HFF-Myc (cell line): ENCODE measurements at regions not wholly inside any gene's neighbourhood (a gene's known extent, or its start where the extent isn't known, plus 50 kb on each side); places are given as distances from the start of the nearest gene placed in this dataset.

Experiments
- DNase-seq: peaks from one replicate; pipeline ENCODE4 v3.0.0-alpha.2; 2011; ENCODE audit warnings: low read depth; ENCODE audit errors: extremely low read depth
- H3K4me3 ChIP-seq: replicated peaks from 2 replicates; pipeline ENCODE4 v1.5.1; 2011; ENCODE audit warnings: low read depth, mild to moderate bottlenecking, control low read depth, low read length
- CTCF ChIP-seq: IDR thresholded peaks from 2 replicates; pipeline ENCODE4 v1.5.1; 2012; ENCODE audit warnings: mild to moderate bottlenecking, low read depth, low read length, control low read depth; ENCODE audit errors: missing control alignments

GRCh38 chr2:6741229-6741628 is 124.5 kb downstream of the CMPK2 start:
- no peak for TF ChIP-seq CTCF
- no peak for DNase-seq
- H3K4me3 ChIP-seq: no peak overlapping the region

GRCh38 chr2:6744038-6744437 is 121.7 kb downstream of the CMPK2 start:
- DNase-seq: no peak
- H3K4me3 ChIP-seq: no peak overlapping the region
- no peak for TF ChIP-seq CTCF

GRCh38 chr2:6747433-6747832 is 118.3 kb downstream of the CMPK2 start:
- no peak for DNase-seq
- no peak for TF ChIP-seq CTCF
- H3K4me3 ChIP-seq: no peak overlapping the region

GRCh38 chr2:6748406-6749067 is 117.2 kb downstream of the CMPK2 start:
- no peak for TF ChIP-seq CTCF
- no peak overlapping the region for H3K4me3 ChIP-seq
- DNase-seq: no peak

DNA sequence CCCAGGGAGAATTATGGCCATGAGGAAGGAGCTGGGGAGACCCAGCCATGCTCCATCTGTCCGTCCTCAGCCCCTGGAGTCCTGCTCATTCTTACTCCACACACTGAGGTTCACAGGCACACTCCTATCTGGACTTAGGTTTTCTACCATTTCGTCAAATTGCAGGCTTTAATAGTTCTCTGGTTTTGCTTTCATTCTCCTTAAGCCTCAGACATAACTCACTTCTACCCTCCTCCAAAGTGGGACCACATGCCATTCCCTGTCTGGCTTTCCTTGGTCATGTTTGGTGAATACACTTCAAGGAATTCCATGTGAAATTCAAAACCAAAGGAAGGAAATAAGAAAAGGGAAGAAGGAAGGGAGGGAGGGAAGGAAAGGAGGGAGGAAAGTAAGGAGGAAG is 115.7 kb downstream of the CMPK2 start:
- no peak for DNase-seq
- no peak overlapping the region for H3K4me3 ChIP-seq
- no peak for TF ChIP-seq CTCF

- no peak overlapping the region for H3K4me3 ChIP-seq
- TF ChIP-seq CTCF: no peak
- DNase-seq: no peak
These were observed 115.1 kb downstream of the CMPK2 start for GRCh38 chr2:6750411-6751158.
